MM.1S (cell line): ENCODE measurements at regions not wholly inside any gene's neighbourhood (a gene's known extent, or its start where the extent isn't known, plus 50 kb on each side); places are given as distances from the start of the nearest gene placed in this dataset.

ENCODE experiments used
- CTCF ChIP-seq: fragments of 300-600 bp; sonication (generic); IDR thresholded peaks from 2 replicates; pipeline ENCODE4 v1.5.1; 2016; ENCODE audit warnings: antibody characterized with exemption, low read length, mixed read lengths
- EZH2phosphoT487 ChIP-seq: fragments of 300-600 bp; sonication (generic); IDR thresholded peaks from 2 replicates; pipeline ENCODE4 v1.6.1; 2018; ENCODE audit warnings: antibody characterized with exemption, low read length

DNA sequence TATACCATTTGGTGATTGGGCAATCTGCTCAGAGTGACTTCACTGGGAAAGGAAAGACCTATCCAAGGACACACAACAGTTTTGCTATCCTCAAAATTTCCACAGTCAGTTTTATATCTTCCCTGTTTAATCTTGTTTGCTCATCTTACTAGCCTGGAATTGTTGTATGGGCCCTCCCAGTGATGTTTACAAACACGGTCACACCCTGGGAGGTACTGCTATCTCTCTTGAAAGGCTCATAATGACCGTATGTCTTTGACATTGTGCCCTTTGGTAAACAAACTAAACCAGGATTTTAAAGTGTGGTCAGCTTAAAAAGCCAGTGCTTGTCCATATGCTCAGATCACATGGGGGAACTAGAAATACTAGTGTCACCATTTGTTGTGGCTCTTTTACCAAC, 277.0 kb downstream of the CDH2 start:
- no peak for TF ChIP-seq CTCF
- TF ChIP-seq EZH2phosphoT487 = no peak
